ENCODE measurements at regions not wholly inside any gene's neighbourhood (a gene's known extent, or its start where the extent isn't known, plus 50 kb on each side); places are given as distances from the start of the nearest gene placed in this dataset.
A peak's percentile ranks its signal among the peaks of the same experiment; 100 is the strongest.

GRCh38 chr2:150698016-150698661 is 210.7 kb upstream of the RND3 start:
- H3K27ac ChIP-seq (ENCODE audit: insufficient read depth, low read depth, low read length), result no peak overlapping the region

More at GRCh38 chr2:150698016-150698661, 210.7 kb upstream of the RND3 start:
- intact Hi-C loops (cut with micrococcal nuclease), result no loop called here
- no peak for TF ChIP-seq MYC (IDR thresholded peaks at IDR 0.05; ENCODE audit: low read depth, low read length)
- no peak for TF ChIP-seq POLR2A (IDR thresholded peaks at IDR 0.05; ENCODE audit: low read depth, low read length)
- TF ChIP-seq CTCF (IDR thresholded peaks at IDR 0.05; ENCODE audit: extremely low read depth in 1 of 2, insufficient read depth in 1 of 2, low read depth in 1 of 2, low read length in 2 of 2), result no peak
- TF ChIP-seq FOS (IDR thresholded peaks at IDR 0.05; ENCODE audit: borderline replicate concordance, insufficient read depth, low read length), result no peak
- no peak for TF ChIP-seq JUN (IDR thresholded peaks at IDR 0.05; ENCODE audit: borderline replicate concordance, insufficient read depth, insufficient read length, low read depth)
- no peak for TF ChIP-seq MAX (IDR thresholded peaks at IDR 0.05; ENCODE audit: insufficient read depth, insufficient read length)
- H3K36me3 ChIP-seq (ENCODE audit: control insufficient read depth in 2 of 2, extremely low read depth in 1 of 2, insufficient read depth in 2 of 2, low read length in 2 of 2), result no peaks in the 10 kb centered on the region
- peak; percentile 10 for DNase-seq (ENCODE audit: low read depth, low spot score)
- no peaks in the 10 kb centered on the region for H3K79me2 ChIP-seq (ENCODE audit: control insufficient read depth, insufficient read depth, low read length)
- FAIRE-seq, result peak; percentile 48
- no peaks in the 10 kb centered on the region for H3K9me1 ChIP-seq (replicated peaks; ENCODE audit: control insufficient read depth, extremely low read depth, insufficient read depth, low read length)
- no peaks in the 10 kb centered on the region for H4K20me1 ChIP-seq (replicated peaks; ENCODE audit: control insufficient read depth, extremely low read depth, insufficient read depth, low read length)
- ChIA-PET CTCF (no interaction called here), POLR2A (no interaction called here)
- H3K4me2 ChIP-seq (ENCODE audit: insufficient read depth, low read length), result no peak overlapping the region
- H3K27me3 ChIP-seq (ENCODE audit: control insufficient read depth in 2 of 2, insufficient read depth in 2 of 2, low read length in 2 of 2), result no peaks in the 10 kb centered on the region
- H3K9me3 ChIP-seq (replicated peaks; ENCODE audit: control insufficient read depth, insufficient read depth, low read length), result no peaks in the 10 kb centered on the region
- H2AFZ ChIP-seq (ENCODE audit: low read depth, low read length), result peak overlapping the region; percentile 76
- BruUV-seq (replicated peaks), result no TSS peak
- dilution Hi-C loops (cut with MboI; ENCODE audit: extremely low pct_ligation_motif_present, low sequenced_read_pairs), result no loop called here
- H3K4me1 ChIP-seq (ENCODE audit: control insufficient read depth, extremely low read depth, insufficient read depth, low read length), result no peaks in the 10 kb centered on the region
- no peak overlapping the region for H3K9ac ChIP-seq (replicated peaks; ENCODE audit: extremely low read depth, insufficient read depth, low read length)
- no peak overlapping the region for H3K4me3 ChIP-seq (replicated peaks in 1 of 3; ENCODE audit: insufficient read depth in 1 of 3, low read depth in 1 of 3, low read length in 3 of 3)

Data from endothelial cell of umbilical vein (primary cell).